ENCODE measurements at regions not wholly inside any gene's neighbourhood (a gene's known extent, or its start where the extent isn't known, plus 50 kb on each side); places are given as distances from the start of the nearest gene placed in this dataset.

DNA sequence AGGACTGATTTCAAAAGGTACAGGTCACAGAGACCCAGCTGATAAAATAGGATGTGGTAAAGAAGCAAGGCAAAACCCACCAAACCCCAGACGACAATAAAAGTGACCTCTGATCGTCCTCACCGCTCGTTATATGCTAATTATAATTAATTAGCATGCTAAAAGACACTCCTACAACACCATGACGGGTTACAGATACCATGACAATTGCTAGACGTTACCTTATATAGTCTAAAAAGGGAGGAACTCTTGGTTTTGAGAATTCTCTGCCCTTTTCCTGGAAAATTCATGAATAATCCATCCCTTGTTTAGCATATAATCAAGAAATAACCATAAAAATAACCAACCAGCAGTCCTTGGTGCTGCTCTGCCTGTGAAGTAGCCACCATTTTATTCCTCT is 74.7 kb upstream of the MB21D2 start:
- TF ChIP-seq POLR2A (IDR thresholded peaks at IDR 0.05; ENCODE audit: low read depth, low read length), result no peak
- no peak for TF ChIP-seq POU2F2 (IDR thresholded peaks at IDR 0.05; ENCODE audit: low read depth, low read length)
- TF ChIP-seq POLR2AphosphoS5 (IDR thresholded peaks at IDR 0.05; ENCODE audit: low read depth, low read length), result no peak
- no peak for TF ChIP-seq TAF1 (IDR thresholded peaks at IDR 0.05; ENCODE audit: low read depth, low read length)
- TF ChIP-seq SPI1 (IDR thresholded peaks at IDR 0.05; ENCODE audit: low read depth, low read length), result no peak
- TF ChIP-seq PAX5 (IDR thresholded peaks at IDR 0.05; ENCODE audit: insufficient read depth, low read length, severe bottlenecking), result no peak
